ENCODE measurements at regions not wholly inside any gene's neighbourhood (a gene's known extent, or its start where the extent isn't known, plus 50 kb on each side); places are given as distances from the start of the nearest gene placed in this dataset.

- ChIA-PET POLR2A (no interaction called here), CTCF (no interaction called here)
- Mint-ChIP-seq H3K9me3 (ENCODE audit: unreplicated experiment) (peaks cover 35% of the 10 kb centered on the region), H3K27ac (ENCODE audit: unreplicated experiment) (no peak overlapping the region), H3K4me1 (ENCODE audit: low read depth, unreplicated experiment) (no peaks in the 10 kb centered on the region), H3K36me3 (ENCODE audit: insufficient read depth, unreplicated experiment) (no peaks in the 10 kb centered on the region), H3K4me3 (ENCODE audit: unreplicated experiment) (no peak overlapping the region), H3K27me3 (ENCODE audit: insufficient read depth, unreplicated experiment) (no peaks in the 10 kb centered on the region)
- H3K9me3 ChIP-seq, result no peaks in the 10 kb centered on the region
- no peaks in the 10 kb centered on the region for H3K4me1 ChIP-seq
- H3K36me3 ChIP-seq (ENCODE audit: control insufficient read depth, insufficient read depth, low read length), result no peaks in the 10 kb centered on the region
- H3K4me3 ChIP-seq (ENCODE audit: low read depth, low read length), result no peak overlapping the region
- intact Hi-C loops (cut with micrococcal nuclease; ENCODE audit: unreplicated experiment), result no loop called here
- no peak for DNase-seq
- H3K27me3 ChIP-seq (replicated peaks; ENCODE audit: control insufficient read depth, insufficient read depth, low read length), result no peaks in the 10 kb centered on the region
- TF ChIP-seq CTCF (IDR thresholded peaks at IDR 0.05; ENCODE audit: insufficient read depth in 1 of 2, low read depth in 1 of 2, low read length in 1 of 2, severe bottlenecking in 1 of 2, unreplicated experiment in 1 of 2), result no peak
- no TSS peak for BruUV-seq (replicated peaks)
Observed at GRCh38 chr3:30069056-30069455, 537.3 kb upstream of the TGFBR2 start.

- no peak overlapping the region for H3K27ac Mint-ChIP-seq (ENCODE audit: unreplicated experiment)
- BruUV-seq (replicated peaks), result no TSS peak
- no peaks in the 10 kb centered on the region for H3K36me3 ChIP-seq (ENCODE audit: control insufficient read depth, insufficient read depth, low read length)
- peaks cover 11% of the 10 kb centered on the region for H3K4me1 ChIP-seq
- H3K27me3 ChIP-seq (replicated peaks; ENCODE audit: control insufficient read depth, insufficient read depth, low read length), result no peaks in the 10 kb centered on the region
- no peak for DNase-seq
- no peaks in the 10 kb centered on the region for H3K27me3 Mint-ChIP-seq (ENCODE audit: insufficient read depth, unreplicated experiment)
- H3K4me1 Mint-ChIP-seq (ENCODE audit: low read depth, unreplicated experiment), result peaks cover 10% of the 10 kb centered on the region
- intact Hi-C loops (cut with micrococcal nuclease; ENCODE audit: unreplicated experiment), result no loop called here
- peaks cover 22% of the 10 kb centered on the region for H3K9me3 Mint-ChIP-seq (ENCODE audit: unreplicated experiment)
- ChIA-PET CTCF (no interaction called here), POLR2A (no interaction called here)
- H3K36me3 Mint-ChIP-seq (ENCODE audit: insufficient read depth, unreplicated experiment), result peaks cover 6% of the 10 kb centered on the region
- H3K9me3 ChIP-seq, result peaks cover 2% of the 10 kb centered on the region; the same call in 1 of the 2 replicates
- TF ChIP-seq CTCF (IDR thresholded peaks at IDR 0.05; ENCODE audit: insufficient read depth in 1 of 2, low read depth in 1 of 2, low read length in 1 of 2, severe bottlenecking in 1 of 2, unreplicated experiment in 1 of 2), result no peak
- no peak overlapping the region for H3K4me3 ChIP-seq (ENCODE audit: low read depth, low read length)
- H3K4me3 Mint-ChIP-seq (ENCODE audit: unreplicated experiment), result no peak overlapping the region
Observed at GRCh38 chr3:30073040-30073439, 533.4 kb upstream of the TGFBR2 start.

GRCh38 chr3:30073622-30074021 is 532.8 kb upstream of the TGFBR2 start:
- intact Hi-C loops (cut with micrococcal nuclease; ENCODE audit: unreplicated experiment), result no loop called here
- no peak overlapping the region for H3K4me3 ChIP-seq (ENCODE audit: low read depth, low read length)
- Mint-ChIP-seq H3K9me3 (ENCODE audit: unreplicated experiment) (peaks cover 22% of the 10 kb centered on the region), H3K4me1 (ENCODE audit: low read depth, unreplicated experiment) (peaks cover 15% of the 10 kb centered on the region), H3K36me3 (ENCODE audit: insufficient read depth, unreplicated experiment) (peaks cover 6% of the 10 kb centered on the region), H3K4me3 (ENCODE audit: unreplicated experiment) (no peak overlapping the region), H3K27ac (ENCODE audit: unreplicated experiment) (no peak overlapping the region), H3K27me3 (ENCODE audit: insufficient read depth, unreplicated experiment) (no peaks in the 10 kb centered on the region)
- peaks cover 17% of the 10 kb centered on the region for H3K4me1 ChIP-seq
- POLR2A ChIA-PET, result no interaction called here
- no peaks in the 10 kb centered on the region for H3K36me3 ChIP-seq (ENCODE audit: control insufficient read depth, insufficient read depth, low read length)
- H3K9me3 ChIP-seq, result peaks cover 2% of the 10 kb centered on the region; the same call in 1 of the 2 replicates
- TF ChIP-seq CTCF (IDR thresholded peaks at IDR 0.05; ENCODE audit: insufficient read depth in 1 of 2, low read depth in 1 of 2, low read length in 1 of 2, severe bottlenecking in 1 of 2, unreplicated experiment in 1 of 2), result no peak
- CTCF ChIA-PET, result no interaction called here
- no peaks in the 10 kb centered on the region for H3K27me3 ChIP-seq (replicated peaks; ENCODE audit: control insufficient read depth, insufficient read depth, low read length)
- DNase-seq, result no peak
- no TSS peak for BruUV-seq (replicated peaks)

Data from Caco-2 (cell line).